Kidney (tissue), 13 donors: ENCODE measurements at regions not wholly inside any gene's neighbourhood (a gene's known extent, or its start where the extent isn't known, plus 50 kb on each side); places are given as distances from the start of the nearest gene placed in this dataset.
"Not testable (repeated sequence)": the region's sequence is repeated elsewhere in the genome, so short reads cannot be mapped to it uniquely, and the experiment has no call there.

Source experiments
- DNase-seq, 5 donors: peaks; one replicate each; pipeline ENCODE4 v3.0.0-alpha.2; 2013 to 2020
- FAIRE-seq: peaks from 2 replicates; lab custom pipeline; 2012; peaks lifted over from hg19 to GRCh38; lab: Jason Lieb, UNC
- H3K27ac ChIP-seq, 2 donors: one replicate each; pipeline ENCODE4 v1.7.0; 2013; ENCODE audit warnings: low read depth in 2 of 2, low read length in 2 of 2, inconsistent platforms in 1 of 2
- H3K27me3 ChIP-seq: one replicate; pipeline ENCODE4 v1.7.1; 2013; ENCODE audit warnings: low read length, inconsistent platforms; ENCODE audit not compliant: control insufficient read depth, insufficient read depth
- H3K36me3 ChIP-seq, 3 donors: one replicate each; pipeline versions ENCODE4 v1.7.0 to v1.7.1; 2013; ENCODE audit warnings: low read length in 3 of 3, control low read depth in 1 of 3, inconsistent platforms in 1 of 3; ENCODE audit not compliant: insufficient read depth in 3 of 3, control insufficient read depth in 2 of 3
- H3K4me1 ChIP-seq, 3 donors: one replicate each; pipeline versions ENCODE4 v1.7.0 to v1.7.1; 2013; ENCODE audit warnings: low read length in 3 of 3, inconsistent platforms in 1 of 3, low read depth in 1 of 3; ENCODE audit not compliant: control insufficient read depth in 2 of 3, insufficient read depth in 2 of 3
- H3K4me3 ChIP-seq, 3 donors: one replicate each; pipeline versions ENCODE4 v1.7.0 to v1.8.1; 2013; ENCODE audit warnings: low read length in 3 of 3, control low read depth in 1 of 3, inconsistent platforms in 1 of 3
- H3K9ac ChIP-seq, 3 donors: one replicate each; pipeline versions ENCODE4 v1.7.0 to v1.7.1; 2013; ENCODE audit warnings: low read length in 3 of 3, control low read depth in 1 of 3, inconsistent platforms in 1 of 3
- H3K9me3 ChIP-seq, 3 donors: one replicate each; pipeline versions ENCODE4 v1.7.0 to v1.7.1; 2013; ENCODE audit warnings: low read length in 3 of 3, control low read depth in 1 of 3, inconsistent platforms in 1 of 3; ENCODE audit not compliant: control insufficient read depth in 2 of 3, insufficient read depth in 1 of 3
- CTCF ChIP-seq: IDR thresholded peaks from 3 replicates; pipeline ENCODE4 v1.5.1; 2012; ENCODE audit warnings: mild to moderate bottlenecking, moderate library complexity, borderline replicate concordance; ENCODE audit not compliant: insufficient read depth; ENCODE audit errors: extremely low read depth
- intact Hi-C: fragments of 100-400 bp; cut with DNase I; formaldehyde crosslinking; loops from one replicate; pipeline ENCODE4 v1.11.1; 2022
- donor health status: control.
- donor health status: control.
- donor health status: control.
- donor health status: control.
- donor health status: control.
- donor health status: DM: yes; HTN: yes; CAD: no.
- donor health status: Normal renal cell carcinoma (clear cell type).

- Histone ChIP-seq H3K36me3 (no peaks in the 10 kb centered on the region), H3K4me3 (no peak overlapping the region), H3K27me3 (no peaks in the 10 kb centered on the region), H3K9me3 (no peaks in the 10 kb centered on the region), H3K4me1 (peaks cover 0 to 11% (median 0%) of the 10 kb centered on the region in 3 donors), H3K27ac (no peak overlapping the region), H3K9ac (no peak overlapping the region)
- DNase-seq, result peak in 2 of 5 donors; percentile 15 to 17
- FAIRE-seq, result no peak
- intact Hi-C loops, result no loop called here
- no peak for TF ChIP-seq CTCF
These were observed 61.1 kb upstream of the TINAGL1 start for GRCh38 chr1:31515056-31515775.

- Histone ChIP-seq H3K9me3 (no peaks in the 10 kb centered on the region), H3K36me3 (no peaks in the 10 kb centered on the region), H3K27ac (no peak overlapping the region), H3K9ac (no peak overlapping the region), H3K27me3 (no peaks in the 10 kb centered on the region), H3K4me3 (no peak overlapping the region), H3K4me1 (peaks cover 0 to 8% (median 0%) of the 10 kb centered on the region in 3 donors)
- DNase-seq (no peak), FAIRE-seq (no peak)
- intact Hi-C loops, result no loop called here
- TF ChIP-seq CTCF, result no peak
These were observed 60.4 kb upstream of the TINAGL1 start for GRCh38 chr1:31515936-31516335.

GRCh38 chr1:31517301-31517700 is 59.0 kb upstream of the TINAGL1 start:
- no peak for FAIRE-seq
- no peak overlapping the region for H3K27ac ChIP-seq
- DNase-seq, result peak in 1 of 5 donors; percentile 8
- H3K27me3 ChIP-seq, result no peaks in the 10 kb centered on the region
- H3K4me1 ChIP-seq, result peaks cover 0 to 2% (median 0%) of the 10 kb centered on the region in 3 donors
- no peak overlapping the region for H3K4me3 ChIP-seq
- no peaks in the 10 kb centered on the region for H3K9me3 ChIP-seq
- TF ChIP-seq CTCF, result no peak
- intact Hi-C loops, result no loop called here
- no peak overlapping the region for H3K9ac ChIP-seq
- no peaks in the 10 kb centered on the region for H3K36me3 ChIP-seq

GRCh38 chr1:31517986-31518385 is 58.3 kb upstream of the TINAGL1 start:
- H3K4me1 ChIP-seq, H3K36me3 ChIP-seq, H3K27me3 ChIP-seq, FAIRE-seq, H3K27ac ChIP-seq, DNase-seq, H3K4me3 ChIP-seq, intact Hi-C loops, H3K9ac ChIP-seq, H3K9me3 ChIP-seq: not testable (repeated sequence)
